Globus pallidus (tissue), 1 donor: ENCODE measurements at regions not wholly inside any gene's neighbourhood (a gene's known extent, or its start where the extent isn't known, plus 50 kb on each side); places are given as distances from the start of the nearest gene placed in this dataset.
"Not testable (repeated sequence)": the region's sequence is repeated elsewhere in the genome, so short reads cannot be mapped to it uniquely, and the experiment has no call there.

ENCODE experiments used
- DNase-seq: peaks from one replicate; pipeline ENCODE4 v3.0.0-alpha.2; 2015; ENCODE audit warnings: low spot score

DNA sequence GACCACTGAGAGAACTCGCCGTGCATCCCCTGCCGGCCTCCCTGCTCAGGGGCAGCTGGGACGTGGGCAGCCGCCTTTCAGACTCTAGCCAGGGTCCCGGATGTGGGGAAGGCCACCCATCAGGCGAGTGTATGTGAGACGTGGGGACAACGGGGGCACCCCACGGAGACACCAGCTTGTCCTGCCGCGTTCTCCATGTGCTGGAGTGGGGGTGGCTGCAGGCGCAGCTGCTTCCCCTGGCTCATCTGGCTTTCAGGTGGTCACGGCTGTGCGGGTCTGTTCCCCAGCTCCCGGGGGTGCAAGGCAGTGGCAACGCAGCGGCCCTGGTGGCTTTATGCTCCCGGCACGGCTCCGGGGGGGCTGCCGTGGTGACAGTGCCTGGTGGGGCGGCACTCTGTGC lies 4427.5 kb upstream of the TPTE start:
- not testable (repeated sequence) for DNase-seq

DNA sequence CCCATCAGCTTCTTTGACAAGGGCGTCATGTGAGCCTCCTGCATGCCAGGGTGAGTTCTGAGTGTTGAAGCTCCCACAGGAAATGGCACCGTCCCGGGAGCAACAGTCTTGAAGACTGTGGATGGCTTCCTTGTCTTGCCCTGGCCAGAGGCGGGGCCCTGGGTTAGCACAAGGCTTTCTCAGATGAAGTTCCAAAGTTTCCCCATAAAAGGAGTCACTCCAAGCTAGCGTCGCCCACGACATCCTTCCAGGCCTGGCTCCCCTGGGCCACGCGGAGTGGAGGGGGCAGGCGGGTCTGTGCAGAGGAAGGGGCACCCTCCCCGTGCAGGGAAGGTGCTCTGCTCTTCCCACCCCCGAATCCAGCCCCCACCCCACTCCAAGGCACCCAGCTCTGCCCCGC lies 4426.1 kb upstream of the TPTE start:
- not testable (repeated sequence) for DNase-seq

- DNase-seq: not testable (repeated sequence)
Measured at GRCh38 chr21:6096560-6097424, 4424.6 kb upstream of the TPTE start.

DNA sequence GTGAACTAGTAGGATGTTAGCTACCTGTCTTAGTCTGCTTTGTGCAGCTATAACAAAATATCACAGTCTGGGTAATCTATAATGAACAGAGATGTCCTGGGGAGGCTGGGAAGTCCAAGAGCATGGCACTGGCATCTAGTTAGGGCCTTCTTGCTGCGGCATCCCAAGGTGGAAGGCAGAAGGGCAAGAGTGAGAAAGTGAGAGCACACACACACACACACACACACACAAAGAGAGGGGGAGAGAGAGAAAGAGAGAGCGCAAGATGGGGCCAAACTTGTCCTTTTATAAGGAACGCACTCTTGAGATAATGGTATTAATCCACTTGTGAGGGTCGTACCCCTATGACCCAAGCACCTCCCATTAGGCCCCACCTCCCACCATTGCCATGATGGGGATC lies 4423.6 kb upstream of the TPTE start:
- not testable (repeated sequence) for DNase-seq

DNA sequence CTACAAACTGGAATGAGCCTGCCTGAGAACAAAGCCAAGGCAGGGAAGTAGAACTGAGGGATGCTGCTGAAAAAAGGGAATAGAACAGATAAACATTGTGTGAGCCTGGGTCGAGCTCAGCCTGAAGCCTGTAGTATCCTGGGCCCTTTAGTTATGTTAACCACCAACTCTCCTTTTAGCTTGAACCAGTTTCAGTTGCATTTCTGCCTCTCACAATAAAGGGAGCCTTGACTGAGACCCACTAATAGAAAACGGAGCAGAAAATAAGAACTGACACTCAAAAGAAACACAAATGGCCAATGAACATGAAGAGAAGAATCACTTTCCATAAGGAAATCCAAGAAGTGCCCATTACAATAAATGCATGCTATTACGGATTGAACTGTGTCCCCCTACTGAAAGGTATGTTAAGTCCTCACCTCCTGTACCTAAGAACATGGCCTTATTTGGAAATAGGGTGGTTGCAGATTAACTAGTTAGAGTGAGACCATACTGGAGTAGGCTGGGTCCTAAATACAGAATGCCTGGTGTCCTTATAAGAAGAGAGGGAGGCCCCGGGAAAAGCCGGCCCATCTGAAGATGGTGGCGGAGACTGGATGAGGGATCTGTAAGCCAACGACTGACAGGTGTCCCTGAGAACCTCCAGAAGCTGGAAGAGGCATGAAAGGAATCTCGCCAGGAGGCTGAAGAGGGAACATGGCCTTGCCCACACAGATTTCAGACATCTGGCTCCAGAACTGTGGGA lies 4423.0 kb upstream of the TPTE start:
- not testable (repeated sequence) for DNase-seq

DNA sequence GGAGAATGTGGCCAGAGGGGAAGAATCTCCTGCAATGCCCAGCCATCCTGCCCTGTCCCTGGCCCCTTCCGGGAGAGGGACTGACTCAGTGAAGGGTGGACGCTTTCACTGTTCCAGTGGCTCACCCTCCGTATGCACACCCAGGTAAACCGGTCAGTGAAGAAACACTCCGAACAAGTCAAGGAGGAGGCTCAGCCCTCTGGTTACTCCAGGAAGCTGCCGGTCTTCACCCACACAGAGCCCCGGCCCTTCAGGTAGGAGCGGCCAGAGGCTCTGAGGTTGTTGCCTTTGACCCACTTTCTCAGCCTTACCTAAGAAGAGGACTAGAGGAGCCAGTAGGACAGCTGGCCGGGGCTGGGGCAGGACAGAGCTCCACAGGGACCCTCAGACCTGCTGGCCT lies 4419.8 kb upstream of the TPTE start:
- DNase-seq: not testable (repeated sequence)

DNA sequence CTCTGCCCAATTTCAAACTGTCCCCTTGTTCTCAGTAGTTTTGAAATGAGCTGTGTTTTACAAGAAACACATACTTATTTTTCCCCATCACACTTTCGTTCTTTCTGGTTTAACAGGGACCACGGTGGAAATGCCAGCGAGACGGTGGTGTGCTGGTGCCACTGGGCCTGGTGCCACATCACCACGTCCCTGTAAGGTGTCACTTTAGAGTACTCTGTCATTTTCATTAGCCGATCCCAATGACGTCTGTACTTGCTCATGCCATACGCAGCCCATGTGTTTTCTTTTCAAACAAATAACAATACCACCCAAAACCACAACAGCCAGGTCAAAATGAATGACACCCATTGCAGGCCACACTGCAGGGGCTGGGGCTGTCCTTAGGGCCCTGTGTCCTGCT lies 4416.8 kb upstream of the TPTE start:
- not testable (repeated sequence) for DNase-seq

DNA sequence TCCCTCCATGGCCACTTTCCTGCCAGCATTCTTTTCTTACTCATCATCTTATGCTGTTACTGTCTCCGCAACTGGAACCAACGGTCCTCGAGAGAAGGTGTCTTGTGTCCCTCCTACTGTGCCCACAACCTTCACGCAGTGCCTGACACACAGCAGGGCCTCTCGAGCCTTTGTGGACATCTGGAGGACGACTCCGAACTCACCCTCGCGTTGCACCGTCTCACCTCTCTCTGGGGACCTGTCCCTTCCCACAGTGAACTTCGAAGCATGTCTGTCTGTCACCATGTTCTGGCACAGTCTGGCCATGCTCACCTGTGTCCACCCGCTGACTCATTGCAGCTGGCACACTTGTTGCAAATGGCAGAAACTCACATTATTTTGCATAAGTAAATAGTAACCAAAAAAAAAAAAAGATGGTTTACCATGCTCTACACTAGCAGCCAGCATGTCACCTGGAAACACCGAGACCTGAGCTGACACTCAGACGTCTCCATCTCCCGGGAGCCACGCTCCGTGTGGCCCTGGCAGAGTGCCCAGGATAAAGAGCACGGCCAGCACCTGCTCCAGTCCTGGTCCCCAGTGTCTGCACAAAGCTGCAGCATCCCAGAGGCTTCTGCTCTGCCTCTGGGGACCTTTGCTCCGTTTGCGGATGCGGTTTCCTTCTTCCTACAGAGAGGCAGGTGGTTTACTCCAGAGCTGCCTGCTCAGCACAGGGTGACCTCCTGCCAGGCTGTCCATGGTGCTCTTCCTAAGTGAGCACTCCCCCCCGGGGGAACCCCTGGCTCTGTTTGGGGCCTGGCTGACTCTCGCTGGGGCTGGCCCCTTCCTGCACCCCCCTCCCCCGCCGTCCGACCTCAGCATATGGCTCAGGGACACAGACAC lies 4414.5 kb upstream of the TPTE start:
- DNase-seq: not testable (repeated sequence)

GRCh38 chr21:6108894-6109293 lies 4412.5 kb upstream of the TPTE start:
- not testable (repeated sequence) for DNase-seq

DNA sequence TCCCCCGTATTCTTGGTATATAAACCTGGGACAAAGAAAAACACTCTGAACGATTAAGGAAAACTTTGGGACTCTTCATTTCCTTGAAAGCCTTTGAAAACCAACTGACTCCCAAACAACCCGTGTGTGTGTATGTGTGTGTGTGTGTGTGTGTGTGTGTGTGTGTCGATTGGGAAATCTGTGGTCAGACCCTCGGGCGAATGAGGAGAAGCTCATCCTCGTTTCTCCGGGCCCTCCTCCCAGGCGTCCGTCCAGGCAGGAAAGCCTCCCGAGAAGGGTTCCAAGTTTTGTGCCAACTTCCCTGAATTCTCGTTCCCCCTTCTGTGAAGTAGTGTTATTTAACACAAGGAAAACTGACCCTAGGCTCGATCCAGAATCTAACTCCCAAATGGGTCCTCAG lies 4411.6 kb upstream of the TPTE start:
- DNase-seq: peak; percentile 1

DNA sequence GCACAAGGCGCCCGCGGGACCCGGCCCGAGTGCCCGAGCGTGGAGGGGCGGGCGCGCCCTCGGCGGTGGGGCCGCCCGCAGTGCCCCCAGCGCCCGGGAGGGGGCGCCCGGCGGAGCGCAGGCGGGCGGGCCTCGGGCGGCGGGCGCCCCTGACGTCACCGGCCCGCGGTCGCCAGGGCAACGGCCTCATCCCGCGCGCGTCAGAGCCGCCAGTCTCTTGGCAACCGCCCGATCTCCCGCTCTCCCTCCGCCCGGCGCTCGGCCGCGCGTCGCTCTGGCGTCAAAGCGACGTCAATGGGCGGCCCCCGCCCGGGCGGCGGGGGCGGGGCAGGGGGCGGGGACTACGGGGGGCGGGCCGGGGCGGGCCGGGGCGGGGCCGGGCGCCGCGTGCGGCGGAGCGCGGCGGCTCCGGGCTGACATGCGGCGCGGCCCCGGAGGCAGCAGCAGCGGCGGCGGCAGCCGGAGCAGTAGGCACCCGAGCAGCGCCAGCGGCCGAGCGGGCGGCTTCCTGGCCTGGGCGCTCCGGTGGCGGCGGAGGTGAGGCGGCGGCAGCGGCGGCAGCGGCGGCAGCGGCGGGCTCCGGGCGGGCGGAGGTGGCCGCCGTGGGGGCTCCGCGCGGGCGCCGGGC lies 4410.6 kb upstream of the TPTE start:
- DNase-seq: not testable (repeated sequence)

DNA sequence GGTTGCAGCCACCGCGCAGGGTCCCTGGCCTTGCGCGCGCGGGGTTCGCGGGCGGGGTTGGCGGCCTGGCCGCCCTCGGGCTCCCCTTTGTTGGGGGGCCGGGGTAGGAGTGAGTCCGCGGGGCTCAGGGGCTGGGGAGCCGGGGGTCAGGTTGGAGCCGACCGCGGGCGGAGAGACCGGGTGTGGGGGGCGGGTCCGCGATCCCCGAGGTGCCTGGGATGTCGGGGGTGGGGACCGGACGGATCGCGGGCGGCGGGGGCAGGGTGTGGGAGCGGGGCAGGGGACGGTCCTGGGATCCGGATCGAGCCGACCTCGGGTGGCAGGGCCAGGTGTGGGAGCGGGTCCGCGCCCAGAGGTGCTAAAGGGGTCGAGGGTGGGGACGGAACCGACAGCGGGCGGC lies 4410.0 kb upstream of the TPTE start:
- not testable (repeated sequence) for DNase-seq

- not testable (repeated sequence) for DNase-seq
Measured at GRCh38 chr21:6118336-6118735, 4403.0 kb upstream of the TPTE start.

DNA sequence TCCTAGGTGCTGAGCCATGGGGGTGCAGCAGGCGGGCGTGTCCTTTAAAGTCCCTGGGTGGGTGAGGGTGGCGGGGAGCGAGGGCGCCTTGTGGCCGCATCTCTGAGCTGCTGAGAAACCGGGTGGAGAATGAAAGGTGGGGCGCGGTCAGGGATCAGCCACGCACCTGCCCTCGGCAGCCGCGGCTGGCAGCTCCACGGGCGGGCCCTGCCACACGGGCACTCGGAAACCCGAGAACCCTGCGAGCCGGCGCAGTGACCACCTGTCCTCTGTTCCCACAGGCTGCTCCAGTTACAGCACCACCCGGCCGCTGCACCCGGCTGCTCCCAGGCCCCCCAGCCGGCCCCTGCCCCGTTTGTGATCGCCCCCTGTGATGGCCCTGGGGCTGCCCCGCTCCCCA lies 4400.5 kb upstream of the TPTE start:
- not testable (repeated sequence) for DNase-seq

DNA sequence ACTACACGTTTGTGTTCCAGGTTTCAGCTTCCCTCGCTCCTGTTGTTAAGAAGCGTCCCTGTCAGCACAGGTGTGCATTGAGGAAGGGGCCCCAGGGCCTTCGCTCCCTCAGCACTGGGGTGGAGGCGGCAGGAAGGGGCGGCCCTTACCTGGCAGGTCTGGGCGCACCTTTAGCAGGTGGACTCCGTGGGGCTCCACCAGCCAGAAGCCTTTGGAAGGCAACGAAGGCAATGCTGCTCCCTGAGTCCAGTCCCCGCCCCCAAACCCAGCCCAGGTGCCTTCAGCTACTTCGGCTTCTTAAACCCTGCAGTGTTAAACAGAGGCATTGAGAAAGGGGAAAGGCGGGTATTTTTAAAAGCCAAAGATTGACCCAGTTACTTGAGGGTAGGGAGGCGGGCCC lies 4398.8 kb upstream of the TPTE start:
- not testable (repeated sequence) for DNase-seq

DNA sequence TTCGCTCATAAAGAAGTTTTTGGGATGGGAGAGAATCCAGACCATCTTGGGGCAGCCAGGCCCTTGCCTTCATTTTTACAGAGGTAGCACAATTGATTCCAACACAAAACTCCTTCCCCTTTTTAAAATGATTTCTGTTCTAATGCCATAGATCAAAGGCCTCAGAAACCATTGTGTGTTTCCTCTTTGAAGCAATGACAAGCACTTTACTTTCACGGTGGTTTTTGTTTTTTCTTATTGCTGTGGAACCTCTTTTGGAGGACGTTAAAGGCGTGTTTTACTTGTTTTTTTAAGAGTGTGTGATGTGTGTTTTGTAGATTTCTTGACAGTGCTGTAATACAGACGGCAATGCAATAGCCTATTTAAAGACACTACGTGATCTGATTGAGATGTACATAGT lies 4398.2 kb upstream of the TPTE start:
- DNase-seq: not testable (repeated sequence)

DNA sequence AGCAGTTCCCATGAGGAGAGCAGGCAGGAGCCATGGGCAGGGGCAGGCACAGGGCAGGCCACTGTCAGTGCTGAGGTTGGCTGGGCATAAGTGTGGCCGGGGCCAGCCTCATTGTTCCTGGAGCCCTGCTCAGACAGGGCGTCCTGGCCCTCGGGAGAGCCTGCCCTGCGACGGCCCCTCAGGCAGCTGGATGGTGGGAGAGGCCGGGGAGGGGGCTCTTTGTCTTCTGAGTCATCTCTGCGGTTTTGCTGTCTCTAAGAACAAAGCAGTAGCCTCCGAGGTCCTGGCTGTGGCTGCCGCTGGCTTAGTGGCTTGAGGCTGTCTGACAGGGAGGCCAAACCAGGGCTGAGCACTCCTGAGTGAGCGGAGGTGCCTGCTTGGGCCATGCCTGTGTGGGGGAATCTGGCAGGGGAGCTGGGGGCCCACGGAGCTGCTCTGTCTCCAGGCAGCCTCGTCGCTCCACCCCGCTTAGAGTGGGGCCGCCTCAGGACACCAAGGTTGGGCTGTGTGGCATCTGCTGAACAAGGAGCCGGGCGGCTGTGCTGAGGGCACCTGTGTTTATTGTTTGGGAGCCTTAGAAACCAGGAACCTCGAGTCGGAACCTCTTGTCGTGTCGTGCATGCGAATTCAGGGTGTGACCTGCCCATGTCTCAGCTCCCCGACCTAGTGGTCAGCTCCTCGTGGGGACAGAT lies 4395.7 kb upstream of the TPTE start:
- DNase-seq: not testable (repeated sequence)

DNA sequence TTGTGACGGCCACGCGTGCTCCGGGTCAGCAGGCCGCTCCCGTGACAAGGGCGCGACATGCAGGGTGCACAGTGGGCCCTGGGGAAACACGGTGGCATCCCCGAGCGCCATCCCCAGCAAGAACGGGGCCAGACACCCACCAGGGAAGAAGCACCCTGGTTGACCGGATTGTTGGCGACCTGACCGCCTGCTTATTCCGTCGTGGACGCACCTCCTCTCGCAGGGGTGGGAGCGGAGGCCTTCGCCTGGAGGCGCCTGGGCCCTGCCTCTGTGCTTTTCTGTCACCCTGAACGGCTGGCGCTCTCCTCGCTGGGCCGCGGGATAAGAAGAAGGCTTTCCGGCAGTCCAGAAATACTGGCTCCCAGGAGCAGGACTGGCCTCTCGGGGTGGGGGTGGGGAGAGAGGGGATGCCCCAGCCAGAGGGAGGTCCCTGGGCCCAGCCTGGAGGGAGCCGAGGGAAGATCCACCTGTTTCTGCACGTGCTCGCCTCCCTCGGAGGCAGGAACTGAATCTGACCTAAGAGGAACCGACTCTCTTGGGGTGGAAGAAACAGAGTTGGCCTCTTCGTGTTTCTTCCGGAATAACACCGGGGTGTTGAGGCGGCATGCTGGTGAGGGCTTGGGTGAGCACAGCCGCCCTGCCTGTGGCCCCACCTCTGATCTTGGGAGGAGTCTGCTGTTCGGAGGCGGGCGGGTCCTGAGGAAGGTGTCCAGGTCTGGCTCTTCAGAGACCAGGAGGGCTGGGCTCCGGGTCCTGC lies 4394.2 kb upstream of the TPTE start:
- DNase-seq: not testable (repeated sequence)

- DNase-seq: not testable (repeated sequence)
Measured at GRCh38 chr21:6130734-6131133, 4390.6 kb upstream of the TPTE start.

DNA sequence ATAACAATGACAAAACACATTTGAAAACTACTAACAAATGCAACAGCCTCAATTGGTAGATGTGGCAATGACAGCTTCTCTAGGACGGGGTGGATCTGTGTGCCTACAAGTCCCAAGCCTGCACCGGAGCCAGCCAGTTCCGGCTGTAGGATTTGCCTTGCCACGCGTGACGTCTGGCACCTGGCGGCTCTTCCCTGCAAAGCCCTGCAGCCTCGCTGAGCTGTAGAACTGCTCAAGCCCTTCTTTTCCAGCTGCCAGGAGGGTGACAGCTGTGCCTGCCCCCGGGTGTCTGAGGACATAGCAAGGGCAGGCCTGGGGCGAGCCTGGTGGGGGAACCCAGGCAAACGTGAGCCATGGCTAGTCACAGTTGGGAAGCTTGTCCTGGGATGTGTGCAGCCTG lies 4388.0 kb upstream of the TPTE start:
- DNase-seq: not testable (repeated sequence)
